HG02763 (cell line): ENCODE measurements at regions not wholly inside any gene's neighbourhood (a gene's known extent, or its start where the extent isn't known, plus 50 kb on each side); places are given as distances from the start of the nearest gene placed in this dataset.

Source experiments
- ATAC-seq: cut with Tn5 transposase; IDR thresholded peaks from one replicate; pipeline ENCODE4 v1.9.1; 2021; ENCODE audit warnings: mild to moderate bottlenecking, moderate library complexity; ENCODE audit not compliant: unreplicated experiment

DNA sequence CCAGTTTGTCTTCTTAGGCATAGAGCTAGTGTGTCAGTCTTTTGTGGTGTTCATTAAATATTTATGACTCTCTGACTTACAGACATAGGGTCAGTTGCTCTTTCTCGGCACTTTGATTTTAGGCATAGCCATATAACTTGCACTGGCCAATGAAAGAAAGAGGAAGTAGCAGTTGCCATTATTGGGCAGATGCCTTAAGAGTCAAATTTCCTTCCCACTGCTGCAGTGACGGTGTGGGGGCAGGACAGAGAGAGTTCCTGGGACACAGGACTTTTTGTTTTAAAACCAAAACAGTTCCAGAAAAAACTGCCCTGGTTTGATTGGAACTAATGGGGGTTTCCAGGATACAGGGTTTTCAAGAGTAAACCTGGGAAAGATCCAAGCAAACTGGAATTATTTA lies 60.2 kb upstream of the PHF14 start:
- no peak for ATAC-seq

DNA sequence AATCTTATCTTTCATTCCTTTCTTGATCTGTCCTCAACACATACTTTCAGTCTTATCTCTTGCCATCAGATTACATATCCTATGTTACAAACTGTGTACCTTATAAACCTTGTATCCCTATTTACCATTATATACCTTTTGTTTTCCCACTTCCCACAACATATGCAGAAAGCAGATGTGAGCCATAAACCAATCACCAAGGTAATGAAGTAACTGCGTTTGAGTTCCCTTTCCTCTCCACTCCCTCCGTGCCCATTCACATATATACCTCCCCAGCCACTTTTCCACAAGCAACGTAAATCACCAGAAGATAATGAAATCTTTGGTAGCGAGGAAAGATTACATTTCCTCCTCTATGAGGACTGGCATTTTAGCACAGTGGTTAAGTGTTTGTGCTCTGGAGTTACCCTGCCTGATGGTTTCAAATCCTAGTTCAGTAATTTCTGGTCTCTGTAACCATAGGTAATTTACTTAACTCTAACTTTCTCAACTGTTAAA lies 55.5 kb upstream of the PHF14 start:
- ATAC-seq = no peak

DNA sequence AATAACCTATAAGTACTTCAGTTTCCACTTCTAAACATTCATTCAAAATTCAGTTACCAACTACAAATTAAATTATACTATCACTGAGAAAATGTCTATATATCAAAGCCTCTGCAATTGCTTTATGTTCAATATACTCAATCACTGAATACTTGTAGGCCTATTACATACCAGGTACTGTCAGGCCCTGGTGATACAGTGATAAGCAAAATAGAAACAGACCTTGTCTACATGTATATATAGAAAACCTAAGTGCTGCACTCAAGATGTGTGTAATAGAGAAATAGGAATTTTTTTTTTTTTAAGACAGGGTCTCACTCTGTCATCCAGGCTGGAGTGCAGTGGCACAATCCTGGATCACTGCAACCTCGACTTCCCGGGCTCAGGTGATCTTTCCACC lies 53.7 kb upstream of the PHF14 start:
- ATAC-seq = no peak
